ENCODE measurements at regions not wholly inside any gene's neighbourhood (a gene's known extent, or its start where the extent isn't known, plus 50 kb on each side); places are given as distances from the start of the nearest gene placed in this dataset.

DNA sequence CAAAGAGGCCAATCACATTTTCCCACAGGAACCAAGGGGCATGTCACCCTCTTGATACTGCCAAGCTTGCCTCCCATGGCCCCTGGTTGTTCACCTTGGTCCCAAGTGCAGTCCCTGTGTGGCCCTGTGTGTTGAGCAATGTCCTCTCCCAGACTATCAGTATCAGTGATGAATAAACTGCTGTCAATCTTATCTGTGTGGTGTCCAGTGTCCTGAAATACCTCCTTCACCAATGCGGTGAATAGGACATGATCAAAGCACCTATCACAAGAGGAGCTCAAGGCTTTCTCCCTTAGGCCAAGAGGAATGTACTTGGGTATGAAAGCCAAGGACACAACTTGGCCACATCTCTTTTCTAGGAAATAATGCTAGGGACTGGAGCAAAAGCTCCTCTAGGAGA is 68.2 kb downstream of the MAIP1 start:
- TF ChIP-seq CTCF (IDR thresholded peaks at IDR 0.05) (no peak), EZH2 (IDR thresholded peaks at IDR 0.05; ENCODE audit: borderline replicate concordance, insufficient read depth, low read depth, low read length, poor library complexity, severe bottlenecking) (no peak)

Measured in B cell (primary cell).